ENCODE measurements at regions not wholly inside any gene's neighbourhood (a gene's known extent, or its start where the extent isn't known, plus 50 kb on each side); places are given as distances from the start of the nearest gene placed in this dataset.

DNA sequence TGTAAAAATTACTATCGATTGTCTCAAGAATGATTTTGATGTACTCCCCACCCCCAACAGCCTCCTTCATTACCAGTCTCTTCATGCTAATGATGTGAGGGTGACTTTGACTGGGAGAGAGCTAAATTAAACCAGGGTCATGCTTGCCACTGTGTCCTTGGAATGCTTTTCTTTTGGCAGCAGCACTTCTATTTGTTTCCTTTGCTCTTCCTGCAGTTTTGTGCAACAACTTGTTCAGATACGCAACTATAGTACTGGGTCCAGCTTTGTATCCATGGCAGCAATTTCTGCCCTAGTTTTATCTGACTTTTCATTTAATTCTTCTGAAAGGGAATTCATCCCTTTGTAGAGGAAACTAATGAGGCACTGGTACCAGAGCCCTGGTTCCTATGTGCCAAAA is 2792.1 kb downstream of the PCDH9 start:
- DNase-seq (ENCODE audit: low spot score) (peak; percentile 18), ATAC-seq (no peak)
- peak overlapping the region; percentile 88; the same call in 1 of the 2 replicates for H2AFZ ChIP-seq

GRCh38 chr13:64429691-64430090 is 2800.4 kb downstream of the PCDH9 start:
- TF ChIP-seq EZH2phosphoT487 (IDR thresholded peaks at IDR 0.05; ENCODE audit: unreplicated experiment) (no peak), STAT1 (IDR thresholded peaks at IDR 0.05; ENCODE audit: unreplicated experiment) (no peak), POLR2AphosphoS5 (IDR thresholded peaks at IDR 0.05; ENCODE audit: low read depth) (no peak), NANOG (IDR thresholded peaks at IDR 0.05; ENCODE audit: borderline replicate concordance) (no peak)
- Histone ChIP-seq H3F3A (replicated peaks; ENCODE audit: low read depth) (no peaks in the 10 kb centered on the region), H3K9me2 (ENCODE audit: insufficient read depth) (no peaks in the 10 kb centered on the region), H3K4me1 (ENCODE audit: insufficient read depth) (no peaks in the 10 kb centered on the region), H4K20me1 (replicated peaks; ENCODE audit: insufficient read depth) (no peaks in the 10 kb centered on the region), H3K79me2 (replicated peaks; ENCODE audit: insufficient read depth) (no peaks in the 10 kb centered on the region), H3K27ac (ENCODE audit: low read depth) (no peak overlapping the region), H3K27me3 (ENCODE audit: insufficient read depth) (no peaks in the 10 kb centered on the region), H3K4me2 (no peak overlapping the region), H3K4me3 (no peak overlapping the region), H3K36me3 (ENCODE audit: insufficient read depth) (no peaks in the 10 kb centered on the region), H2AFZ (no peak overlapping the region)
- no peak for DNase-seq (ENCODE audit: low spot score)
- H3K9me3 Mint-ChIP-seq: no peaks in the 10 kb centered on the region
- H3K27ac Mint-ChIP-seq: no peak overlapping the region
- H3K36me3 Mint-ChIP-seq (ENCODE audit: low read depth): no peaks in the 10 kb centered on the region
- H3K4me3 Mint-ChIP-seq: no peak overlapping the region
- H3K27me3 Mint-ChIP-seq (ENCODE audit: insufficient read depth, low read depth, poor library complexity): no peaks in the 10 kb centered on the region
- ATAC-seq: no peak
- H3K4me1 Mint-ChIP-seq: no peaks in the 10 kb centered on the region

More for the DNA sequence above, 2792.1 kb downstream of the PCDH9 start:
- H3F3A ChIP-seq (replicated peaks; ENCODE audit: low read depth): no peaks in the 10 kb centered on the region
- no peak overlapping the region for H3K4me3 ChIP-seq
- Mint-ChIP-seq H3K4me3 (no peak overlapping the region), H3K27me3 (ENCODE audit: insufficient read depth, low read depth, poor library complexity) (no peaks in the 10 kb centered on the region), H3K27ac (no peak overlapping the region), H3K4me1 (peaks cover 13% of the 10 kb centered on the region; the same call in 2 of the 3 replicates), H3K9me3 (no peaks in the 10 kb centered on the region; the same call in 2 of the 3 replicates), H3K36me3 (ENCODE audit: low read depth) (no peaks in the 10 kb centered on the region)
- TF ChIP-seq, protein P1, sequence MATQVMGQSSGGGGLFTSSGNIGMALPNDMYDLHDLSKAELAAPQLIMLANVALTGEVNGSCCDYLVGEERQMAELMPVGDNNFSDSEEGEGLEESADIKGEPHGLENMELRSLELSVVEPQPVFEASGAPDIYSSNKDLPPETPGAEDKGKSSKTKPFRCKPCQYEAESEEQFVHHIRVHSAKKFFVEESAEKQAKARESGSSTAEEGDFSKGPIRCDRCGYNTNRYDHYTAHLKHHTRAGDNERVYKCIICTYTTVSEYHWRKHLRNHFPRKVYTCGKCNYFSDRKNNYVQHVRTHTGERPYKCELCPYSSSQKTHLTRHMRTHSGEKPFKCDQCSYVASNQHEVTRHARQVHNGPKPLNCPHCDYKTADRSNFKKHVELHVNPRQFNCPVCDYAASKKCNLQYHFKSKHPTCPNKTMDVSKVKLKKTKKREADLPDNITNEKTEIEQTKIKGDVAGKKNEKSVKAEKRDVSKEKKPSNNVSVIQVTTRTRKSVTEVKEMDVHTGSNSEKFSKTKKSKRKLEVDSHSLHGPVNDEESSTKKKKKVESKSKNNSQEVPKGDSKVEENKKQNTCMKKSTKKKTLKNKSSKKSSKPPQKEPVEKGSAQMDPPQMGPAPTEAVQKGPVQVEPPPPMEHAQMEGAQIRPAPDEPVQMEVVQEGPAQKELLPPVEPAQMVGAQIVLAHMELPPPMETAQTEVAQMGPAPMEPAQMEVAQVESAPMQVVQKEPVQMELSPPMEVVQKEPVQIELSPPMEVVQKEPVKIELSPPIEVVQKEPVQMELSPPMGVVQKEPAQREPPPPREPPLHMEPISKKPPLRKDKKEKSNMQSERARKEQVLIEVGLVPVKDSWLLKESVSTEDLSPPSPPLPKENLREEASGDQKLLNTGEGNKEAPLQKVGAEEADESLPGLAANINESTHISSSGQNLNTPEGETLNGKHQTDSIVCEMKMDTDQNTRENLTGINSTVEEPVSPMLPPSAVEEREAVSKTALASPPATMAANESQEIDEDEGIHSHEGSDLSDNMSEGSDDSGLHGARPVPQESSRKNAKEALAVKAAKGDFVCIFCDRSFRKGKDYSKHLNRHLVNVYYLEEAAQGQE (IDR thresholded peaks at IDR 0.05; ENCODE audit: unreplicated experiment): no peak
- TF ChIP-seq, protein P2, sequence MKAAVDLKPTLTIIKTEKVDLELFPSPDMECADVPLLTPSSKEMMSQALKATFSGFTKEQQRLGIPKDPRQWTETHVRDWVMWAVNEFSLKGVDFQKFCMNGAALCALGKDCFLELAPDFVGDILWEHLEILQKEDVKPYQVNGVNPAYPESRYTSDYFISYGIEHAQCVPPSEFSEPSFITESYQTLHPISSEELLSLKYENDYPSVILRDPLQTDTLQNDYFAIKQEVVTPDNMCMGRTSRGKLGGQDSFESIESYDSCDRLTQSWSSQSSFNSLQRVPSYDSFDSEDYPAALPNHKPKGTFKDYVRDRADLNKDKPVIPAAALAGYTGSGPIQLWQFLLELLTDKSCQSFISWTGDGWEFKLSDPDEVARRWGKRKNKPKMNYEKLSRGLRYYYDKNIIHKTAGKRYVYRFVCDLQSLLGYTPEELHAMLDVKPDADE (IDR thresholded peaks at IDR 0.05): no peak
- TF ChIP-seq NANOG (IDR thresholded peaks at IDR 0.05; ENCODE audit: borderline replicate concordance) (no peak), JUNB (IDR thresholded peaks at IDR 0.05; ENCODE audit: unreplicated experiment) (no peak)
- H3K27ac ChIP-seq (ENCODE audit: low read depth): no peak overlapping the region
- no peaks in the 10 kb centered on the region for H3K36me3 ChIP-seq (ENCODE audit: insufficient read depth)
- H3K9me2 ChIP-seq (ENCODE audit: insufficient read depth): no peaks in the 10 kb centered on the region
- no peaks in the 10 kb centered on the region for H3K79me2 ChIP-seq (replicated peaks; ENCODE audit: insufficient read depth)
- H3K27me3 ChIP-seq (ENCODE audit: insufficient read depth): no peaks in the 10 kb centered on the region
- H3K4me2 ChIP-seq: peak overlapping the region; percentile 27; the same call in 1 of the 2 replicates
- no peaks in the 10 kb centered on the region for H4K20me1 ChIP-seq (replicated peaks; ENCODE audit: insufficient read depth)
- peaks cover 31% of the 10 kb centered on the region for H3K4me1 ChIP-seq (ENCODE audit: insufficient read depth)

Measured in GM23338 (cell line).